NCI-H1417 treated with DMSO at 0.1 percent for 48 hours (cell line): ENCODE measurements at regions not wholly inside any gene's neighbourhood (a gene's known extent, or its start where the extent isn't known, plus 50 kb on each side); places are given as distances from the start of the nearest gene placed in this dataset.
A peak's percentile ranks its signal among the peaks of the same experiment; 100 is the strongest.

Source experiments
- DNase-seq: peaks from one replicate; lab custom pipeline; 2025; lab: John Stamatoyannopoulos, UW

DNA sequence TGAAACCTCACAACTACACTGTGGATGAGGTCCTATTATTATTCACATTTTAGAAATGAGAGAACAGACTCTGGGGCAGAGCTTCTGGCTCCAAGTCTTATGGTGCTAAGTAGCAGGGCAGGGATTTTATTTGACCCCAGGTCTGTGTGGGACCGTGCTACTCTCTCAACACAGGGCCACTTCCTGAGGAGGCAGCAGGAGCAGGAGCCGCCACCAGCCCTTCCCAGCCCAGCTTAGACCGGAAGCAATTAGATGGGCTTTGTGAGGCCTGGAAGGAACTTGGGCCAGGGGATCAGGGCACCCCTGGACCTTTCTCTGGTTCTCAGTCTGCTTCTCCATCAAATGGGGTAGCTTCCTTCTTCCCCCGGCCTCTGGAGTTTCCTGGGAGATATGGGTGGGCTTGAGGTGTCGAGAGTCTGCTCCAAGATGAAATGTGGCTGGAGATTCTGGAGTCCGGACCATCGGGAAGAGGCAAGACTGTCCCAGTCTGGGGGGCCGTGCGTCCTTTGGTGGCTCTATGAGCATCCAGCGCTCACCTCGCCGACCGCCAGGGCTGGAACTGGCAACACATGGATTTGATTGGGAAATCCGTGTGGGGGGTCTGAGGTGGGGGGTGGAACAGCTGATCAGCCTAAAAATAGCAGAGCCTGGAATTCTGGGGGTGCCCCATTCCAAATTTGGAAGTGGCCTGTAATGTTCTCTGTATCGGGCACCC, 136.8 kb downstream of the FOXD2 start:
- no peak for DNase-seq

DNA sequence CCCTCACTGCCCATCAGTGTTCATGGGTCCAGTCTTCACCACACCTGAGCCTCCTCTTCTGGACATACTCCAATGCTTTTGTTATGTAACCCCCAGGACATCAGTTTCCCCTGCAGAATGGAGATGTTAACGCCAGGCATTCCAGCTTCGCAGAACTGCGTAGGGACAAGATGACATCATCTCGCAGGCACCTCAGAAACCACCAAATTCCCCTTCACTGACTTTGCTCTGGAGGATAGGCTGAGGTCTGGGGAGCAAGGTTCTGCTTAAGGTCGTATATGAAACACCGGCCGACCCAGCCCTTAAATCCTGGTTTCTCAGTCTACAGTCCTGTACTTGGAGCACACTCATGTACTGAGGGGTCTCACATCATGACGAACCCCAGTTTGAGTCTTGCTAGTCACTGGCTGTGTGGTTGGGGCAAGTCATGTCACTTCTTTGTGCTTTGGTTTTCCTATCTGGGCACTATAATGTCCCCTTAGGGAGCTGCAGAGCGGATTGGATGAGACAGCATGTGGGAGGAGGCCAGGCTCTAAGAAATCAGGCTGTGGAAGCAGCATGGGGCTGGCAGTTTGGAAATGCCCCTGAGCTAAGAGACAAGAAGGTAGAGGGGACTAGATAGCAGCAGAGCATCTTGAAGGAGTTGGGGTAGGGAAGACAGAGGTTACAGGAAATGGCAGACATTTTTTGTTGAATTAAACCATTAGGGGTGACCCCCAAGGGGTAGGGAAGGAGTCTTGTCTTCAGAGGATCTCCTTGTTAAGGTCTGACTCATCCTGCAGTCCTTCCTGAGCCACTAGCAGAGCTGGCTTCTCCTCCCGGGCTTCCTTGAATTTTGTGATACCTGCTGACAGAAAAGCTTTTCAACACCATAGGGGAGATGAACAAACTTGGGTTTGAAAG, 138.3 kb downstream of the FOXD2 start:
- DNase-seq = no peak

DNA sequence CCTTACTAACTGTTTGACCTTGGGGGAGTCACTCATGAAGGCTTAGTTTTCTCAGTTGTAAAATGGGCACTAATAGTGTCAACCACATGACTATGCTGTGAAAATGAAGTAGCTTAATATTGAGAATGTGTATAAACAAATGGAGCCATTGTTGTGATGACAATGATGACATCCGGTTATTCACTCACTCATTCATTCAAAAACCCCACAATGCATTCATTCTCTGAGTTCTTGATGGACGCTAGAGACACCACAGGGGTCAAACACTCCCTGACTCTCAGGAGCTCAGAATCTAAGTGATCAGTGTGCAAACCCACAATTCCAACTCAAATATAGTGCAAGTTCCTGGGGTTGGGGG, 138.9 kb downstream of the FOXD2 start:
- DNase-seq = no peak

DNA sequence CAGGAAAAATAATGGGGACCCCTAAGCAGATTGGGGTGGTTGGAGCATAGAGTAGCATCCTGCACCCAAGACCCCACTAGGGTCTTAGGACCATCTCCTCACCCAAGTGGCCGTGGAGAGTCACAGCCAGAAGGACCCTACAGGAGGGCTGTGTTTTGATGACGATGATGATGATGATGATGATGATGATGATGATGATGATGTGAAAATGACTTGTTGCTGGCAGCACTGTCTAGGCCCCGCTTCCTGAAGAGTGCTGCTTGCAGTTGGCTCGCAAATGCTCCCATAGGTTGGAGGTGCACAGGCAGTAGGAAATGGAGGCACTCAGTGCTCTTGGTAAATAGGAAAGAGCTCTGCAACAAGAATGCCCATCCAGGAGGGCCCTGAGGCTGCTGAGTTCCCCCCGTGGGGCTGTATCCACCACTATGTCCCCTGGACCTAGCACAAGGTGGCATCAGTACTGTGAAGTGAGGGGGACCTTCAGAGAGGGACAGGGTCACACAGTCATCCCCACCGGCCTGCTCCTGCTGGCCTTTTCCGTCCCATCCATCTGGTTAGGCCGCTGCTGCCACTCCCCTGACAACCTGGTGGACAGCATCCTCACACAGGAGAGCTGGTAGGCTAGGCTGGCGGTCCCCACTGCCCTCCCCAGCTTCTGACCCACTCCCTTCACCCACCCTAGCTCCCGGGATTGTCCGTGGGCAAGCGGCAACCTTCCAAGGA, 139.6 kb downstream of the FOXD2 start:
- no peak for DNase-seq

DNA sequence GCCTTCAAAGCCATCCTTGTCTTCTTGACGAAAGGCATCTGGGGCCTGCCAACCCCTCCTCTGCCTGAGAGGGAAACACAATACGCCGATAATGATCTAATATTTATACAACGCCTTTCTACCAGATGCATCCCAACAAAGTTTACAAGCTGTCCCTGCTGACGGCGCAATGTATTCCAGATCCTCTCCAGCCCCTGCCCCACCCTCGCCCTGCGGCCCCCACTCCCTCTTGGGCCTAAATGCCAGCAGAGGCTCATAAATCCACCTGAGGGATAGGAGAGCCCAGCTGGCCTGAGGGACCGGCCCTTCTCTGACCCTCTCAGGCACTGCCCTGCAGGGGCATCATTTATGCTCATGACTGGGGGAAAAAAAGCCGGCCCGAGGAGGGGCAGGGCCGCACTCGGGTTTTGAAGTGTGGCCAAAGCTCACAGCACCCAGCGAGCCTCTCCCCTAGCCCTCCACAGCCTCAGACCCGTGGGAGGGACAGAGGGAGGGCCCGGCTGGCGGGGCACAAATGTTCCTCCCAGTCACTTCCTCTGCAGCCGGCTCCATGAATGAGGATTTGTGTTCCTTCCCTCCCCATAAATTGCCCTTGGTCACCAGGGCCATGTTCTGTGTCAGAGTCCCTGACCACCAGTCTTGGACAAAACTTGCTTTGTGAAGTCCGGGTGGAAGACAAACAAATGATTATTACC, 140.3 kb downstream of the FOXD2 start:
- no peak for DNase-seq

DNA sequence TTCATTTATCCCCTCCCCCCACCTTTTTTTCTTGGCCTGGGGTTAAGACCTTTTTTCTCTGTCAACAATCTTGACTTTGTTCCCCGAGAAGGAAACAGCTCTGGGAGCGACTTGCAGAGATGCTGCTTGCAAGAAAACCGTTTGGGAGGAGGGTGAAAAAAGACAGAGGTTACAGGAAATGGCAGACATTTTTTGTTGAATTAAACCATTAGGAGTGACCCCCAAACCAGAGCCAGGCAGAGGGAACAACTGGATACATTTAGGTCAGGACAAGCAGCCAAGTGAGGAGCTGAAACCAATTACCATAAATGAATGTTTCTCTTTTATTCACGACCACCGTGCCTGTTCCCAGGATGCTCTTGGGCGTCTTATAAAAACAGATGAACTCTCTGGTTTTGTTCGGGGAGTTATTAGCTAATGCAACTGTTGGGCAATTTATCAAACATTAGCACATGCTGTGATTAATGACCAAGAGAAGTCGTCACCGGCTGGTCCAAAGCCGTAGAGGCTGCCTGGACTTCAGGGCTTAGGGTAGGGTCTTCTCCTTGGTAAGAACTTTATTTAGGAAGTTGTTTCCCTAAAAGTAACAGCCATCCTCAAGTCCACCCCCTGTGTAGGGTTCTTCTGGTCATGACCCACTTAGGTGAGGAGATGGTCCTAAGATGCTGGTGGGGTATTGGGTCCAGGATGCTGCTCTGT, 141.0 kb downstream of the FOXD2 start:
- no peak for DNase-seq

DNA sequence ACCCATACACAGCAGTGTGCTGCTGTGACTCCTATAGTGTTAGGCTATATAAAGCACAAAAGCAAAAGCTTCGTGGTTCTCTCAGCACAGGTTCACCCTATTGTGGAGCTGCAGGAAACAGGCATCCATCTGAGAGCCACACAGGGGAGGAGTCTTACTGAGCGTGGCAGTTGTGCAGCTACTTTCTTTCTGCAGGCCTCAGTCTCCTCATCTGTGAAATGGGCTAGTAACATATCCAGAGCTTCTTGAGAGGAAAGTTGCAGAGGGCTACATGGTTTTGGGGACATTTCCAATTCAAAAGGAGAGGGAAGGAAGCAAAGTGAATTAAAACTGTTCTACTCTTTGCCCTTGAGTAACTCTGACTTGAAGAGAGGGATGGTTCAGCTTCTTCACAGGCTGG, 142.0 kb downstream of the FOXD2 start:
- DNase-seq = no peak

DNA sequence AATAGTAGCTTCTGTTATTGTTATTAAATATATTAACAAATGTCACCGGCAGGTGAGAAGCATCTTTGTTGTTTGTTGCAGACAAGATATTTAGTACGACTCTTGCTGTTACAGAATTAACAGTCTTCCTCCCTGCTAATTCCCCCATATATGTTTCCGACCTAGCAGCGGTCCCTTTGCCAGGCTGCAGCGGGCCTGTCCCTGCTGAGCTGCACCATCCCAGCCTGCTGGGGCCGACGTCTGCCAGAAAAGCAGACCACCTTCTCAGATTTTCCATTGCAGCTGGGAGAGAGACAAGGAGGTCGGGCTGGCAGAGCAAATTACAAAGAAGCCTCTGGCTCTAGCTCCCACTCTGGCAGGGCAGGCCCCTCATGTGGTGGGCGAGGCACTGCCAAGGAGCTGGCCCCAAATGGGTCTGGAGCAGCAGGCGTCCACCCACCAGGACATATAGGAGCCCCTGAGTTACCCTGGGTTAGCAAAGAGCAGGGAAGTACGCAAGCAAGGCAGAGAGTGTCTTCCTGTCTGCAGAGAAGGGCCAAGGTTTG, 142.7 kb downstream of the FOXD2 start:
- no peak for DNase-seq

DNA sequence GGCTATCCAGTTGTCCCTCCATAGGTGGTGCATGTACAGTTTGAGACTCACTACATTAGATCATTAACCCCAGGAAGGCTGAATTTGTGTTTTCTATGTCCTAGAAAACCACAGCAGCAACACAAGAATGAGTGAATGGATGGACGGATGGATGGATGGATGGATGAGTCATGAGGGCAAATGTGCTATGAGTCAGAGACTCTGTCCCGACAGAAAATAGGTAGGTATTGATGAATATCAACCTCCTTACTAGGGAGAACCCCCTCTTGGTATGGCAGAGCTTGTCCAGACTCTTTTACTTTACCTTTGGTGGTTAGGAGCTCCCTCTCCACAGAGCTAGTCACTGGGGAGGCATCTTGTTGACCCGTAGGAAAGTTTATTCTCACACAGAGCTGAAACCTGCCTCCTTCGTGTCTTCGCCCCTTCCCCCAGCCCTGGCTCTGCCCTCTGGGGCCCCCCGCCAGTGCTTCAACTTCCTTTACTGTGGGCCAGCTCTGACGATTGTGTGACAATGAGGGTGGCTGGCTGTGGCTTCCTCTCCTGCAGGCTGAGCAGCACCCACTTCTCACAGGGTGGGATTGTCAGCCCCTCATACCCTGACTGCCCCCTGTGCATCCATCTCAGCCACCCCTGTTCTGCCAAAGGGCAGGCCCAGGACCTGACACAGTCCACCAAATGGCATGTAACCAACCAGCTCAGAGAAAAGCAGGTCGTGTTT, 145.2 kb downstream of the FOXD2 start:
- no peak for DNase-seq

DNA sequence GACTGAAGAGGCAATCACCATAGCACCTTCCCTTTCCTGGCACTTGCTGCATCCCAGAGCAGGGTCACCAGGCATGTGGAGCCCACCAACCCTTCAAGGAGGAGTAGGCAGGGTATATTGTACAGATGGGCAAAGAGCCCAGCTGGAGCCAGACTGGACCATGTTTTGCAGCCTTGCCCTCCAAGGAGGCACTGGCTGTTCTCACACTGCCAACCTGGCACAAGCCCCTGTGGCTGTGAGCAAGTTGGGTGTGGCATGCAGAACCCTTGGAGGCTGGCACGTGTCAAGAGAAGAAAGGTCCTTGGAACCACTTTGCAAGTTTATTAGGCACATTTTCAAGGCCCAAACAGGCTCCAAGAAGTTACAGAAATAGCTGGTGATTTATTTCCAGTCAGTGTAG, 146.4 kb downstream of the FOXD2 start:
- no peak for DNase-seq

DNA sequence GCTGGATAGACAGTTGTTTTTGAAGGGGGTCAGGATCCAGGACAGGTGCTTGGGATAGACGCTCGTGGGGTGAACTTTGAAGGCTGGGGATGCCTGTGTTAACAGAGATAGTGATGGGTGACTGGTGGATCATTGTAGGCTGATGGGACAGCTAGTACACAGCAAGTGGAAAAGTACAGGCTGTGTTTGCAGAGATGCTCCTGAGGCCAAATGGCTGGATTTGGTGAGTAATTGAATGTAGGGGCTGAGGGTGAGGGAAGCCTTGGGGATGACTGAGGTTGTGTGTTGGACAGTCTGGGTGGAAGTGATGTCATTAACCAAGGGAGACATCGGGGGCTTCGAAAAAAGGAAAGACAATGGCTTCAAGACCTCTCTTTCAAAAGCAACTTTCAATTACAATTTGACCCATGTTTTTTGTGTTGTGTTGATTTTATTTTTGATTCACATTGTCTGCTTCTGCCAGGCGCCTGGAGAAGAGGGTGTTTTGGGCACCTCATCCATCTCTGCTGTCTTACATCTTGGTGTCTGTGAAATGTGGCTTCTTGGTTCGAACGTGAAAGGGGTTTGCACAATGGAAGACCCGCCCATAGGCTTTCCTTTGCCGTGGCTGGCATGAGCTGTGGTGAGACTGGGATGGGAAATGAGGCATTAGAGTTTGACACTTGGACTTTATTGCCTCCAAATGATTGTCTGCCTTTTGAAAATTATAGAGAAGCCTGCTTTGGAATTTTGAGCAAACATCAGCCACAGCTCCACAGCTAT, 147.5 kb downstream of the FOXD2 start:
- no peak for DNase-seq

DNA sequence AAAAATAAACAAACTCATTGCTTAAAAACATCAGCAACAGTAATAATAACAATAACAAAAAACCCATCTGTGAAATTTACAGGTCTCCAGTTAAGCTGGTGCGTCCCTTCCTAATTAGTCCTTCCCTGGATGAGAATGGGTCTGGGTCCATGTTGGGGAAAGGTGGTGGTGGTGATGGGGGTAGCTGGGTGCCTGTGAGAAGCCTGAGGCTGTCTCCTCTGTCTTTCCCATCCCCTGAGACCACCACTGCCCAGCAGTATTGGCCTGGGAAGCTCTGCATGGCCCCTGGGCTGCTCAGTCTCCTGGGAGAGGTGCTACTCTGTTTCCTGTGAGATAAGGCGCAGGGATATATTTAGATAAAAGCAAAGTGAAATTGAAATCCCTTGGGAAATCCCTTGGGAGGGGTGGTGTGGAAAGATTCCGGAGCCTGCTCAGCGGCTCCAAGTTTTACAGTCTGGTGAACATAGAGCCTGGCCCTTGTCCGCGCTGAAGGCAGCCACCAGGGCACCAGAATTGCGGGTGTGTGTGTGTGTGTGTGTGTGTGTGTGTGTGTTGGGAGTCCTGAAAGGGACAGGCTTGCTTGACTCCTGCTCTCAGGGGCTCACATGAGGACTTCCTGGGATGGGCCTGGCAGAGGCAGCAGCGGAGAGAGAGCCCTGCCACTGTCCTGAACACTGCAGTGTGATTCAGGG, 150.2 kb downstream of the FOXD2 start:
- DNase-seq = no peak

DNA sequence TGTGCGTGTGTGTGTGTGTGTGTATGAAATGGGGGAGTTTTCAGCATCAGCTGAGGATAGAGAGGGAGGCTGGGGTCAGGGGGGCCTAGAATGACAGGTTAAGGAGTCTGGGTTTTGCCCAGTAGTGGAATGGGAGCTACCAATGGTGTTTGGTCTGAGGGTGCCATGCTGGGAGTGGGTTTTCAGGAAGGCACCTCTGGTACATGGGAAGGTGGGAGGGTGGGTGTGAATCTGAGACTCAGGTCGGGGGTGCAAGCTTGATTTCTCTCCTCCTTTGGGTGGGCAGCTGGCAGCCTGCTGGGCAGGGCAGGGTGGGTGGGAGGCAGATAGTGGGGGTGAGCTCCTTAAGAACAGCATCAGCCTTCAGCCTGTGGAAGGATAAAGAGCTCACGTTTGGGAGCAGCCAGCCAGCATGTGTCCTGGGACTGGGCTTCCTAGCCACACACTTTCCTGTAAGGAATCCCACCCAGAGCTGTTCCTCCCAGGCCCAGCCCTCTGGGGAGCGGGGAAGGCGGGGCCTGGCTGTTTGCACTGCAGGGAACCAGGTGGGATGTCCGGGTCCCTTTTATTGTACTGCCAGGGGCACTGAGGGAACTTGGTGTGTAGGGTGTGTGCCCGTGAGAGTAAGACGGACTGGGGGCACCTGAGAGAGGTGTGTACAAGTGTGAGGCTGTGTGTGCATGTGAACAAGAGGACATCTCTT, 152.8 kb downstream of the FOXD2 start:
- no peak for DNase-seq

DNA sequence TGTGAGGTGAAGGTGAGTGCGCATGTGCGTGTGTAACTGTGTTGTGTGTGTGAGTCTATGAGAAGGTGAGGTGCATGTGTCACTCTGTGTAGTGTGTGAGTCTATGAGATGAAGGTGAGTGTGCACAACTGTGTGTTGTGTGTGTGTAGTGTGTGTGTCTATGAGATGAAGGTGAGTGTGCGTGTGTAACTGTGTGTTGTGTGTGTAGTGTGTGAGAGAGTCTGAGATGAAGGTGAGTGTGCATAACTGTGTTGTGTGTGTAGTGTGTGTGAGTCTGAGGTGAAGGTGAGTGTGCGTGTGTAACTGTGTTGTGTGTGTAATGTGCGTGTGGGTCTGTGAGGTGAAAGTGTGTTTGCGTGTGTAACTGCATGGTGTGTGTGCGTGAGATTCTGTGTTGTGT, 154.0 kb downstream of the FOXD2 start:
- DNase-seq = no peak

DNA sequence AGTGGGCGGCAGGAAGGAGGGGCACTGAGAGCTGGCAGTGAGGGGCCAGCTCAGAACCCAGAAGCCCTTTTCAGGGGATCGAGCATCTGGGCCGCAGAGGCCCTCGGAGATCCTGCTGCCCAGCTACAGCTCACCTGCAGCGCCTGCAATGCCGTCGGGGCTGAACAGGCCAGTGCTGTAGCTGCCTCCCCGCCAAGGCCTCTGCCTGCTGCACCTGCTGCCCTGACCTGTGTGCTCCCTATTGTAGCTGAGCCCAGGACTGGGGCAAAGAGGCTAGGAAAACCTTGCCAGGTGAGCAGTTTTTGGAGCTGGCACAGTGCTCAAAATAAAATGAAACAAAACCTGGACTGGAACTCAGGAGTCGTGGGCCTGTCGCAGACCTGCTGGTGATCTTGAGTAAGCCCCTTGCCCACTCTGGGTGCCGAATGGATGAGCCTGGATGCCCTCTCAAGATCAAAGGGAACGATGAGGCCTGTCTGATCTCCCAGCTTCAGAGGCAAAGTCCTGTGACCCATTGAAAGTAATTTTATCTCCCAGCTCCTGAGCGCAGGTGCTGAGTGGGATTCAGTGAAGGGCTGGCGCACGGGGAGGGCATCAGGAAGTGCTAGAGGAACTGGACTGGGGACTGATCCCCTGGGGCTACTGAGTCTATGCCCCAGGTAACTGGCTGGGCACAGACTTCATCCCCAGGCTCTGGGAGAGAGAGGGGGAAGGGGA, 154.6 kb downstream of the FOXD2 start:
- DNase-seq = peak; percentile 30

DNA sequence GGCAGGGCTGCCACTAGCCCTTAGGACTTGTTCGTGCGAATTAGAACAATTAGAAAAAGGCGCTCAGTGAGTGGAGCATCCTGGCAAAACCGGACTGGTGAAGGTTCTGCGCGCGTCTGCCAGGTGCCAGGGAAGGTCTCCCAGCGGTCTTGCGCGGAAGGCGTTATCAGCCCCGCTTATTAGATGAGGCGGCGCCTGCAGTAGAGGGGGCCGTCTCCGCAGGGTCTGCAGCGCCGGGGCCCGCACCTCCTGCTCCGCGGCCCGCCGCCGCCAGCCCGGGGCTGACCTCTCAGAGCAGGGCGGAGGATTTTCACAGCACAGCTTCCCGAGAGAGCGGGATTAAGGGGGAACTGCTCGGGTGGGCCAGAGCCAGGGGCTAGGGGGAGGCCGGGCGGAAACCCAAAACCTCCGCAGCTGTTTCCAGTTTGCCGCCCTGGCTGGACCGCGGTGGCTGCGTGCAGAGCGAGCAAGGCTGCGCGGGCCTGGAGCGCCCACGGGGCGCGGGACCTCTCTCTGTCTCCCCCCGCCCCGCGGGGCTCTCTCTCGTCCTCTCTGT, 155.2 kb downstream of the FOXD2 start:
- DNase-seq = no peak

DNA sequence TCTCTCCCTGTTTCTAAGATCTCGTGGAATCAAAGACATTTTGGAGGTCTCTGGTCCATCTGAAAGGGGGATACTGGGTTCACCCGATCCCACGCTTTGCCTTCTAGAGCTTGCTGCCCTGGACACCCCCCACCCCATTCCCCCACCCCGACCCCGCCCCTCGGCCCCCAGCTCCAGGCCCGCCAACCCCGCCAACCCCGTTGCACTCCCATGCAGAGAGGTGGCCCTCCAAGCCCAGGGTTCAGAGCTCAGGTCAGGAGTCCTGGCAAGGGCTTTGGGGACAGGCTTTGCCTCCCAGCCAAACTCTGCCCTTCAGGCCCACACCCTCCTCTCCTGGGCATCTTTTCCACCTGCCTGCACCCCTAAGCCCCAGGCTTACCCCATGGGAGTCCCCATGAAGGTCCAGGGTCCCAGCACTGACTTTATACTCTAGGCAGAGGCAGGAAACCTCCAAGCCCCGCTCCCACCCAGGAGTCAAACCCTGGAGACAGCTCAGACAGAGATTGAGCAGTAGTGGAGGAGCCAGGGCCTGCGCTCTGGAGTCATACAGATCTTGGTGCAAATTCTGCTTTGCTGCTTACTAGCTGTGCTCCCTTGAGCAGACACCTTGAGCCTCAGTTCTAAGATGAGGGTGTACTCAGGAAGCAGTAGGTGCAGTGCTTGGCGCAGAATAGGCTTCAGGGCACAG, 155.9 kb downstream of the FOXD2 start:
- no peak for DNase-seq
